Calu3 (cell line): ENCODE measurements at regions not wholly inside any gene's neighbourhood (a gene's known extent, or its start where the extent isn't known, plus 50 kb on each side); places are given as distances from the start of the nearest gene placed in this dataset.

Experiments used
- BruUV-seq: library from RNA; stranded (reverse); fragments of 400-500 nt; replicated peaks from 2 replicates; lab custom pipeline; 2021; lab: Mats Ljungman, UMichigan
- CTCF ChIA-PET: fragments of 300-600 bp; sonication (Branson Sonifier 250); formaldehyde crosslinking; loops from one replicate; lab custom pipeline; 2022; ENCODE audit warnings: antibody characterized with exemption; lab: Charles Lee
- DNase-seq: peaks from one replicate; pipeline ENCODE4 v3.0.0; 2022
- H3K27ac Mint-ChIP-seq: one replicate; pipeline ENCODE4 v1.8.0; 2022; ENCODE audit warnings: mixed read lengths; ENCODE audit not compliant: unreplicated experiment
- H3K27me3 Mint-ChIP-seq: one replicate; pipeline ENCODE4 v1.8.0; 2022; ENCODE audit warnings: mixed read lengths; ENCODE audit not compliant: unreplicated experiment
- H3K36me3 Mint-ChIP-seq: one replicate; pipeline ENCODE4 v1.8.0; 2022; ENCODE audit warnings: mild to moderate bottlenecking, moderate library complexity, mixed read lengths; ENCODE audit not compliant: insufficient read depth, unreplicated experiment
- H3K4me1 Mint-ChIP-seq: one replicate; pipeline ENCODE4 v1.8.0; 2022; ENCODE audit warnings: mild to moderate bottlenecking, low read depth, mixed read lengths; ENCODE audit not compliant: unreplicated experiment
- H3K4me3 Mint-ChIP-seq: one replicate; pipeline ENCODE4 v1.8.0; 2022; ENCODE audit warnings: mild to moderate bottlenecking, low read depth, moderate library complexity, mixed read lengths; ENCODE audit not compliant: unreplicated experiment
- H3K9me3 Mint-ChIP-seq: one replicate; pipeline ENCODE4 v1.8.0; 2022; ENCODE audit warnings: low read depth, mixed read lengths; ENCODE audit not compliant: unreplicated experiment
- CTCF ChIP-seq: fragments of 200-600 bp; IDR thresholded peaks from one replicate; pipeline ENCODE4 v1.8.0; 2022; ENCODE audit warnings: antibody characterized with exemption; ENCODE audit not compliant: unreplicated experiment
- intact Hi-C: fragments of 100-400 bp; cut with micrococcal nuclease; formaldehyde crosslinking; loops from one replicate; pipeline ENCODE4 v1.10.0; 2022; ENCODE audit not compliant: unreplicated experiment

GRCh38 chr1:48164571-48164970 lies 57.9 kb upstream of the SLC5A9 start:
- no peak overlapping the region for H3K4me3 Mint-ChIP-seq

GRCh38 chr1:48160486-48161132 lies 61.9 kb upstream of the SLC5A9 start:
- CTCF ChIA-PET: no interaction called here
- H3K27me3 Mint-ChIP-seq: peaks cover 32% of the 10 kb centered on the region
- H3K36me3 Mint-ChIP-seq: no peaks in the 10 kb centered on the region
- BruUV-seq: no TSS peak
- TF ChIP-seq CTCF: no peak
- no peaks in the 10 kb centered on the region for H3K4me1 Mint-ChIP-seq
- H3K27ac Mint-ChIP-seq: no peak overlapping the region
- no peaks in the 10 kb centered on the region for H3K9me3 Mint-ChIP-seq
- H3K4me3 Mint-ChIP-seq: no peak overlapping the region
- DNase-seq: no peak
- intact Hi-C loops: loop anchor here (5.0 kb wide), 1 partner anchor 33 kb away; no protein-coding TSS in a partner anchor

More at GRCh38 chr1:48164571-48164970, 57.9 kb upstream of the SLC5A9 start:
- no peaks in the 10 kb centered on the region for H3K4me1 Mint-ChIP-seq
- no peaks in the 10 kb centered on the region for H3K9me3 Mint-ChIP-seq
- BruUV-seq: no TSS peak
- intact Hi-C loops: loop anchor here (5.0 kb wide), 1 partner anchor 37 kb away; no protein-coding TSS in a partner anchor
- no peak overlapping the region for H3K27ac Mint-ChIP-seq
- peaks cover 35% of the 10 kb centered on the region for H3K27me3 Mint-ChIP-seq
- no peaks in the 10 kb centered on the region for H3K36me3 Mint-ChIP-seq
- CTCF ChIA-PET: no interaction called here
- TF ChIP-seq CTCF: no peak
- DNase-seq: no peak

DNA sequence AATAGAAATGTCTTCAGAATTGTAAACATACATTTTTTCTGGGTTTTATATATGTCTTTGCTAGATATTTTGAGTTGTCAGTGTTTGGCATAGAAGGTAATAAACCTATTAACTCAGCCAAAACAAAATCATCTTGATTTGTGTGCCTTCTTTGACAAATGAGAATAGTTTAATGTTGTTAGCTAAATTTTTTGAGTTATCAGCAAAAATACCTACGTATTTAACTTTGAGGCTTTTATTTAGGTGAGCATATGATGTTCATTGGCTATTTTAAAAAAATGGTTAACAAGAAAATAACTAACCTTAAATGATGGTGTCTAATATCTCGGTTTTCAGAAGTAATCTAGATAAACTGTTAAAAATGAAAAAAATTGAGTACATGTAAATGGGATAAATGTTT lies 83.2 kb upstream of the SLC5A9 start:
- CTCF ChIA-PET: interaction anchor here (1.1 kb wide), 1 partner anchor 30 kb away, joined by 3 read pairs; no protein-coding TSS in a partner anchor
- no peaks in the 10 kb centered on the region for H3K4me1 Mint-ChIP-seq
- H3K36me3 Mint-ChIP-seq: no peaks in the 10 kb centered on the region
- H3K27me3 Mint-ChIP-seq: peaks cover 35% of the 10 kb centered on the region
- intact Hi-C loops: no loop called here
- H3K9me3 Mint-ChIP-seq: no peaks in the 10 kb centered on the region
- DNase-seq: no peak
- no peak for TF ChIP-seq CTCF
- no peak overlapping the region for H3K27ac Mint-ChIP-seq
- BruUV-seq: no TSS peak
- no peak overlapping the region for H3K4me3 Mint-ChIP-seq

GRCh38 chr1:48127735-48128685 lies 94.5 kb upstream of the SLC5A9 start:
- no TSS peak for BruUV-seq
- Mint-ChIP-seq H3K4me1 (no peaks in the 10 kb centered on the region), H3K9me3 (peaks cover 3% of the 10 kb centered on the region), H3K27ac (no peak overlapping the region), H3K27me3 (peaks cover 33% of the 10 kb centered on the region), H3K36me3 (no peaks in the 10 kb centered on the region), H3K4me3 (no peak overlapping the region)
- no peak for TF ChIP-seq CTCF
- DNase-seq: no peak
- CTCF ChIA-PET: no interaction called here
- intact Hi-C loops: loop anchor here (5.0 kb wide), 2 partner anchors 34 to 59 kb away; no protein-coding TSS in a partner anchor
